ENCODE measurements at regions not wholly inside any gene's neighbourhood (a gene's known extent, or its start where the extent isn't known, plus 50 kb on each side); places are given as distances from the start of the nearest gene placed in this dataset.

DNA sequence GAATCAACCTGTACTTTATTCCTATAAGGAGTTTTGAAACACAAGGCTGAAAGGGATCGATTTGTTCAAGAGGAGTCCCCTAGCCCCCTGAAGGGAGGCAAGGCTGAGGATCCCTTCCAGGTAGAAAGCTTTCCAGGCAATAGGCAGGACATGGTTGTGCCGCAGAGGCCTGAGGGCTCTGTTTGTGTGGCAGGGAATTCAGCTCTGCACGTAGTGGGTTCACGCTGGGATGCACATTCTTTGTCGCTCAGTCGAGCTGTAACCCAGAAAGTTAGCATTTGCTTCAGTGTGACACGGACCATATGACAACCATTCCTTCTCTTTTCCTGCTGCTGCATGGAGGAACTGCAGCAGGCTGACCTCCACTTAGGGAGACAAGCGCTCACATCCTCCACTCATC, 65.6 kb upstream of the TRIO start:
- Mint-ChIP-seq H3K4me1 (peaks cover 6% of the 10 kb centered on the region), H3K27me3 (ENCODE audit: low read depth) (no peaks in the 10 kb centered on the region; the same call in 1 of the 2 replicates), H3K27ac (no peak overlapping the region), H3K36me3 (no peaks in the 10 kb centered on the region), H3K9me3 (no peaks in the 10 kb centered on the region), H3K4me3 (no peak overlapping the region)
- CTCF ChIA-PET = interaction anchor here (1.0 kb wide), 1 partner anchor 31 kb away, joined by 3 read pairs; no protein-coding TSS in a partner anchor
- ATAC-seq (peak; percentile 44; the same call in 1 of the 2 replicates), DNase-seq (ENCODE audit: low spot score) (no peak)
- no peak for TF ChIP-seq ZNF219 (CRISPR knock-in tag; IDR thresholded peaks at IDR 0.05; ENCODE audit: borderline replicate concordance)
- TF ChIP-seq, protein P1, sequence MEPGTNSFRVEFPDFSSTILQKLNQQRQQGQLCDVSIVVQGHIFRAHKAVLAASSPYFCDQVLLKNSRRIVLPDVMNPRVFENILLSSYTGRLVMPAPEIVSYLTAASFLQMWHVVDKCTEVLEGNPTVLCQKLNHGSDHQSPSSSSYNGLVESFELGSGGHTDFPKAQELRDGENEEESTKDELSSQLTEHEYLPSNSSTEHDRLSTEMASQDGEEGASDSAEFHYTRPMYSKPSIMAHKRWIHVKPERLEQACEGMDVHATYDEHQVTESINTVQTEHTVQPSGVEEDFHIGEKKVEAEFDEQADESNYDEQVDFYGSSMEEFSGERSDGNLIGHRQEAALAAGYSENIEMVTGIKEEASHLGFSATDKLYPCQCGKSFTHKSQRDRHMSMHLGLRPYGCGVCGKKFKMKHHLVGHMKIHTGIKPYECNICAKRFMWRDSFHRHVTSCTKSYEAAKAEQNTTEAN (CRISPR knock-in tag; IDR thresholded peaks at IDR 0.05) = no peak
- TF ChIP-seq, protein P2, sequence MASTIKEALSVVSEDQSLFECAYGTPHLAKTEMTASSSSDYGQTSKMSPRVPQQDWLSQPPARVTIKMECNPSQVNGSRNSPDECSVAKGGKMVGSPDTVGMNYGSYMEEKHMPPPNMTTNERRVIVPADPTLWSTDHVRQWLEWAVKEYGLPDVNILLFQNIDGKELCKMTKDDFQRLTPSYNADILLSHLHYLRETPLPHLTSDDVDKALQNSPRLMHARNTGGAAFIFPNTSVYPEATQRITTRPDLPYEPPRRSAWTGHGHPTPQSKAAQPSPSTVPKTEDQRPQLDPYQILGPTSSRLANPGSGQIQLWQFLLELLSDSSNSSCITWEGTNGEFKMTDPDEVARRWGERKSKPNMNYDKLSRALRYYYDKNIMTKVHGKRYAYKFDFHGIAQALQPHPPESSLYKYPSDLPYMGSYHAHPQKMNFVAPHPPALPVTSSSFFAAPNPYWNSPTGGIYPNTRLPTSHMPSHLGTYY (CRISPR knock-in tag; IDR thresholded peaks at IDR 0.05) = no peak
- TF ChIP-seq, protein P3, sequence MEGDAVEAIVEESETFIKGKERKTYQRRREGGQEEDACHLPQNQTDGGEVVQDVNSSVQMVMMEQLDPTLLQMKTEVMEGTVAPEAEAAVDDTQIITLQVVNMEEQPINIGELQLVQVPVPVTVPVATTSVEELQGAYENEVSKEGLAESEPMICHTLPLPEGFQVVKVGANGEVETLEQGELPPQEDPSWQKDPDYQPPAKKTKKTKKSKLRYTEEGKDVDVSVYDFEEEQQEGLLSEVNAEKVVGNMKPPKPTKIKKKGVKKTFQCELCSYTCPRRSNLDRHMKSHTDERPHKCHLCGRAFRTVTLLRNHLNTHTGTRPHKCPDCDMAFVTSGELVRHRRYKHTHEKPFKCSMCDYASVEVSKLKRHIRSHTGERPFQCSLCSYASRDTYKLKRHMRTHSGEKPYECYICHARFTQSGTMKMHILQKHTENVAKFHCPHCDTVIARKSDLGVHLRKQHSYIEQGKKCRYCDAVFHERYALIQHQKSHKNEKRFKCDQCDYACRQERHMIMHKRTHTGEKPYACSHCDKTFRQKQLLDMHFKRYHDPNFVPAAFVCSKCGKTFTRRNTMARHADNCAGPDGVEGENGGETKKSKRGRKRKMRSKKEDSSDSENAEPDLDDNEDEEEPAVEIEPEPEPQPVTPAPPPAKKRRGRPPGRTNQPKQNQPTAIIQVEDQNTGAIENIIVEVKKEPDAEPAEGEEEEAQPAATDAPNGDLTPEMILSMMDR (IDR thresholded peaks at IDR 0.05) = no peak
- TF ChIP-seq MYBL2 (CRISPR knock-in tag; IDR thresholded peaks at IDR 0.05) = no peak
- TF ChIP-seq CREB1 (CRISPR knock-in tag; IDR thresholded peaks at IDR 0.05) = no peak
- TF ChIP-seq, protein P4, sequence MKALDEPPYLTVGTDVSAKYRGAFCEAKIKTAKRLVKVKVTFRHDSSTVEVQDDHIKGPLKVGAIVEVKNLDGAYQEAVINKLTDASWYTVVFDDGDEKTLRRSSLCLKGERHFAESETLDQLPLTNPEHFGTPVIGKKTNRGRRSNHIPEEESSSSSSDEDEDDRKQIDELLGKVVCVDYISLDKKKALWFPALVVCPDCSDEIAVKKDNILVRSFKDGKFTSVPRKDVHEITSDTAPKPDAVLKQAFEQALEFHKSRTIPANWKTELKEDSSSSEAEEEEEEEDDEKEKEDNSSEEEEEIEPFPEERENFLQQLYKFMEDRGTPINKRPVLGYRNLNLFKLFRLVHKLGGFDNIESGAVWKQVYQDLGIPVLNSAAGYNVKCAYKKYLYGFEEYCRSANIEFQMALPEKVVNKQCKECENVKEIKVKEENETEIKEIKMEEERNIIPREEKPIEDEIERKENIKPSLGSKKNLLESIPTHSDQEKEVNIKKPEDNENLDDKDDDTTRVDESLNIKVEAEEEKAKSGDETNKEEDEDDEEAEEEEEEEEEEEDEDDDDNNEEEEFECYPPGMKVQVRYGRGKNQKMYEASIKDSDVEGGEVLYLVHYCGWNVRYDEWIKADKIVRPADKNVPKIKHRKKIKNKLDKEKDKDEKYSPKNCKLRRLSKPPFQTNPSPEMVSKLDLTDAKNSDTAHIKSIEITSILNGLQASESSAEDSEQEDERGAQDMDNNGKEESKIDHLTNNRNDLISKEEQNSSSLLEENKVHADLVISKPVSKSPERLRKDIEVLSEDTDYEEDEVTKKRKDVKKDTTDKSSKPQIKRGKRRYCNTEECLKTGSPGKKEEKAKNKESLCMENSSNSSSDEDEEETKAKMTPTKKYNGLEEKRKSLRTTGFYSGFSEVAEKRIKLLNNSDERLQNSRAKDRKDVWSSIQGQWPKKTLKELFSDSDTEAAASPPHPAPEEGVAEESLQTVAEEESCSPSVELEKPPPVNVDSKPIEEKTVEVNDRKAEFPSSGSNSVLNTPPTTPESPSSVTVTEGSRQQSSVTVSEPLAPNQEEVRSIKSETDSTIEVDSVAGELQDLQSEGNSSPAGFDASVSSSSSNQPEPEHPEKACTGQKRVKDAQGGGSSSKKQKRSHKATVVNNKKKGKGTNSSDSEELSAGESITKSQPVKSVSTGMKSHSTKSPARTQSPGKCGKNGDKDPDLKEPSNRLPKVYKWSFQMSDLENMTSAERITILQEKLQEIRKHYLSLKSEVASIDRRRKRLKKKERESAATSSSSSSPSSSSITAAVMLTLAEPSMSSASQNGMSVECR (CRISPR knock-in tag; IDR thresholded peaks at IDR 0.05; ENCODE audit: borderline replicate concordance) = no peak
- TF ChIP-seq, protein P5, sequence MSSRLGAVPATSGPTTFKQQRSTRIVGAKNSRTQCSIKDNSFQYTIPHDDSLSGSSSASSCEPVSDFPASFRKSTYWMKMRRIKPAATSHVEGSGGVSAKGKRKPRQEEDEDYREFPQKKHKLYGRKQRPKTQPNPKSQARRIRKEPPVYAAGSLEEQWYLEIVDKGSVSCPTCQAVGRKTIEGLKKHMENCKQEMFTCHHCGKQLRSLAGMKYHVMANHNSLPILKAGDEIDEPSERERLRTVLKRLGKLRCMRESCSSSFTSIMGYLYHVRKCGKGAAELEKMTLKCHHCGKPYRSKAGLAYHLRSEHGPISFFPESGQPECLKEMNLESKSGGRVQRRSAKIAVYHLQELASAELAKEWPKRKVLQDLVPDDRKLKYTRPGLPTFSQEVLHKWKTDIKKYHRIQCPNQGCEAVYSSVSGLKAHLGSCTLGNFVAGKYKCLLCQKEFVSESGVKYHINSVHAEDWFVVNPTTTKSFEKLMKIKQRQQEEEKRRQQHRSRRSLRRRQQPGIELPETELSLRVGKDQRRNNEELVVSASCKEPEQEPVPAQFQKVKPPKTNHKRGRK (CRISPR knock-in tag; IDR thresholded peaks at IDR 0.05; ENCODE audit: borderline replicate concordance) = no peak
- no peak for TF ChIP-seq JAZF1 (CRISPR knock-in tag; IDR thresholded peaks at IDR 0.05)
- no peak for TF ChIP-seq ZNF121 (CRISPR knock-in tag; IDR thresholded peaks at IDR 0.05)
- TF ChIP-seq, protein P6, sequence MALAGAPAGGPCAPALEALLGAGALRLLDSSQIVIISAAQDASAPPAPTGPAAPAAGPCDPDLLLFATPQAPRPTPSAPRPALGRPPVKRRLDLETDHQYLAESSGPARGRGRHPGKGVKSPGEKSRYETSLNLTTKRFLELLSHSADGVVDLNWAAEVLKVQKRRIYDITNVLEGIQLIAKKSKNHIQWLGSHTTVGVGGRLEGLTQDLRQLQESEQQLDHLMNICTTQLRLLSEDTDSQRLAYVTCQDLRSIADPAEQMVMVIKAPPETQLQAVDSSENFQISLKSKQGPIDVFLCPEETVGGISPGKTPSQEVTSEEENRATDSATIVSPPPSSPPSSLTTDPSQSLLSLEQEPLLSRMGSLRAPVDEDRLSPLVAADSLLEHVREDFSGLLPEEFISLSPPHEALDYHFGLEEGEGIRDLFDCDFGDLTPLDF (CRISPR knock-in tag; IDR thresholded peaks at IDR 0.05) = no peak
- TF ChIP-seq TP53 (CRISPR knock-in tag; IDR thresholded peaks at IDR 0.05) = no peak
- no peak for TF ChIP-seq CREM (CRISPR knock-in tag; IDR thresholded peaks at IDR 0.05)
- TF ChIP-seq SMAD4 (CRISPR knock-in tag; IDR thresholded peaks at IDR 0.05) = no peak
- TF ChIP-seq PRRX2 (CRISPR knock-in tag; IDR thresholded peaks at IDR 0.05) = no peak
- no peak for TF ChIP-seq ATF1 (CRISPR knock-in tag; IDR thresholded peaks at IDR 0.05)
- TF ChIP-seq RELA (CRISPR knock-in tag; IDR thresholded peaks at IDR 0.05; ENCODE audit: borderline replicate concordance) = no peak
- no peak for TF ChIP-seq FOXK1 (CRISPR knock-in tag; IDR thresholded peaks at IDR 0.05)
- POLR2A ChIA-PET = no interaction called here

Data from WTC11 (cell line).